ENCODE measurements at regions not wholly inside any gene's neighbourhood (a gene's known extent, or its start where the extent isn't known, plus 50 kb on each side); places are given as distances from the start of the nearest gene placed in this dataset.

- TF ChIP-seq CTCF (IDR thresholded peaks at IDR 0.05; ENCODE audit: poor library complexity, severe bottlenecking) = no peak
- no peak for TF ChIP-seq EZH2 (IDR thresholded peaks at IDR 0.05; ENCODE audit: borderline replicate concordance, insufficient read depth, low read length, poor library complexity, severe bottlenecking)
Observed at GRCh38 chr12:46492471-46493085, 120.0 kb upstream of the SLC38A2 start.
